ENCODE measurements at regions not wholly inside any gene's neighbourhood (a gene's known extent, or its start where the extent isn't known, plus 50 kb on each side); places are given as distances from the start of the nearest gene placed in this dataset.
"Not testable (repeated sequence)": the region's sequence is repeated elsewhere in the genome, so short reads cannot be mapped to it uniquely, and the experiment has no call there.

DNA sequence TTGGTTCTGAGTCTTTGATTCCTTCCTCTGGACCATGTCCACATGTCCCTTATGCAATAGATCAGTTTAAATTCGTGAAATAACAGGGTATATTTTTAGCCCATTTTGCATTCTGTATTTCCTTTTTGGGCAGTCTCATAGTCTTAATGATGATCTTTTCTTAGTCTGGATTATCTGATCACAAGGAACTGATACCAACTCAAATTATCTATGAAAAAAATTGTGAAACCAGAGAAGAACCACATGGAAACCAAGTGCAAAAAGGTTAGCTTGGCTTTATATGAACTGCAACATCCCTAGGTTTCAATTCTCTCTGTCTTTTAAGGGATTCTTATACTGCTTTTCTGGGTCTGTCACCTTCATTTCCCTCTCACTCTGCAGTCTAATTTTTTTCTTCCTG lies 608.6 kb upstream of the AADAT start:
- DNase-seq (ENCODE audit: low read depth) = no peak

DNA sequence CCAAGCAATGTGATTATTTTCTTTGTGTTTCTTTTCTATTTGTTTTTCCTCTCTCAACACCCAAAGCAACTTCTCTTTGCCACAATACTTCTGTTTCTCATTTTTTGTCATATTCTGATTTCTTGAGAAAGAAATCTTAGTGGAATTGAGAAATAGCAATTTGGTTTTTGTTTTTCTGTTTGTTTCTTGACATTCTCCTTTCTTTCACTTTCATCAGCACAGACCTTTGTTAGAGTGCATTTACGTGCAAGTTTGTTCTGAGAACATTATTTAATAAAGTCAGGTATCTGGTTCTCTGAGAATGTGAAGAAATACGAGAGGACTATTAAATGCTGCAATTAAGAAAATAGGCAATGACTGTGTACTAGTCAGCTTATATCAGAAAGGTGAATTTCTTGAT lies 608.1 kb upstream of the AADAT start:
- DNase-seq (ENCODE audit: low read depth) = no peak

DNA sequence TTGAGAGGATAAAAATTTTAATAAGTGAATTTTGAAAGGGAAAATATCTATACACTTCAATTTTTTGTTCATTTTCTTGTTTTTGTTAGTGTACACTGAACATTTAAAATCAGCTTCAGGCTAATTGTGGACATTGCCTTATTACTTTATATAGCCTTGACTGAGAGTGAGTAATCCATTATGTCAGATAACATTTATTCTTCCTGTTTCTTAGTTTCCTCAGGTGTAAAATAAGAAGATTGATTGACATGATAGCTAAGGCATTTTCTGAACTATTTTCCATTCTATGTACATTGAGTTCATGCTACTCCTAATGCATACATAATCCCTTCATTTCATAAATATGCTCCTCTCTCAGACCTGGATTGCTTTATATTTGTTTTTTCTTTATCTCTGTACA lies 607.3 kb upstream of the AADAT start:
- DNase-seq (ENCODE audit: low read depth) = no peak

DNA sequence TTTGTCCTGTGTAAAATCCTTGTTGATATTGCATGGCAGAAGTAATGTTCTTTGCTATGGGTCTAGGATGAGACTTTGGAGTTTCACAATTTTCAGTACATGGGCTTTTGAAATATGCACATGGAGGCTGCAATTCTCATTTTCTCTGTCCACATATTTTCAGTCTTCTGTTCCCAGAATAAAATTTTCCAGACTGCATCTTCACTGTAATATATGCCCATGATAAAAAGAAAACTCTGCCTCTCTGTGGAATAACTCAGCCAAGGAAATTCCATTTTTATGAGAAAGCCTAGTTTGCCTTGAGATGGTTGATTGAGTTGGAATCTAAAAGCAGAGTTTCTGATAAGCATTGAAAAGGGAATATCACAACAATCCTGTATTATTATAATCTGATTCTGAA lies 601.4 kb upstream of the AADAT start:
- no peak for DNase-seq (ENCODE audit: low read depth)

DNA sequence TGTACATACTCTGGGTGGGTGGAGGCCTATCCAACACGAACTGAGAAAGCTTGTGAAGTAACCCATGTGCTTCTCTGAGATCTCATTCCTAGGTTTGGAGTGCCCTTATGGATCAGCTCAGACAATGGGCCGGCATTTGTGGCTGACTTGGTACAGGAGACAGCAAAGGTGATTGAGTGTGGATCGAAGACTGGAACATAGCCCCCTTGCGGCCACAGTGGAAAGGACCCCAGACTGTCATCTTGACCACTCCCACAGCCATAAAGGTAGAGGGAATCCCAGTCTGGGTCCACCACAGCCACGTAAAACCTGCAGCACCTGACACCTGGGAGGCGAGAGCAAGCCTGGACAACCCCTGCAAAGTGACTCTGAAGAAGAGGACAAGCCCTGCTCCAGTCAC lies 598.0 kb upstream of the AADAT start:
- DNase-seq (ENCODE audit: low read depth) = no peak

DNA sequence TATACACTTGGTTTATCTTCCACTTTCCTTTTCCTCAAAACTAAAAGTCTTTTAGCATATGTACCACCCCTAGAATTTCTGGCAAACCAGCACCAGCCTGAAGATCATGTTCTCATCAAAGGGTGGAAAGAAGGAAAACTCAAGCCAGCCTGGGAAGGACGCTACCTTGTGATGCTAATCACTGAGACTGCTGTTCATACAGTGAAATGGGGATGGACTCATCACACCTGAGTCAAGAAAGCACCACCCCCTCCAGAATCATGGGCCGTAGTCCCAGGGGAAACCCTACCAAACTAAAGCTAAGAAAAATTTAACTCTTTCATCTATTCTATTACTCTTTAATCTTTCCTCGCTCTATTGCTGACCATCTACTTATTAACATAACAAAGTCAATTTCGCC lies 595.9 kb upstream of the AADAT start:
- not testable (repeated sequence) for DNase-seq (ENCODE audit: low read depth)

DNA sequence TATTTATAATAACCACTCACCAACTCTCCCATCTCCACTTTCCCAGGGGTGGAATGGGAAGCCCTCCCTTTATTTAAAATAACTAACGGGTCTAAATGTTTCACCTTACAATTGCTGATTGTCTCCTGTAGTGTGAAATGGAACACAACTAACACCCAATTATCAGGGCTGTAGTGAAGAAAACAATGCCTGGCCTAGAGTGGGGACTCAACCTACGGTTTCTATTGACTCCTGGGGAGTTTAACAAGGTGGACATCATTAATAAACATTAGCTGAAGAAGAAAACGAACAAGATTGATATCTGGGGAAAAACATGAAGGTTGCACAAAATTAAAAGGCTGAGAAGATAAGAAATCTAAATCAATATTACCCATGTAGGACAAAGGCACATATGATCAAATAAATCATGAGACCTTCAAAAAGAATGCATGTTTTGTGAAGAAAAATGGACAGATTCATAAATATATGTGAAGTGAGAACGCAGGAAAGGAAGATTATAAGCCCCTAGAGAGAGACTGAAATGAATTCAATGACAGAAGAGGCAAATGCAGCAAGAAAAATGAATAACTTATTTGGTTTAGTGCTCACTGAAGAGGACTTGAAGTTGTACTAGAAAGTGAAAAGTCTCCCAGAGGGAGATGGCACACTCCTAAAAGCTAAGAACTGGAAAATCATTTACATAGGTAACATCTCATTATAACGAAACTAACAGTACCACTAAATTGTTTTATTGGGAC lies 593.0 kb upstream of the AADAT start:
- DNase-seq (ENCODE audit: low read depth) = no peak

DNA sequence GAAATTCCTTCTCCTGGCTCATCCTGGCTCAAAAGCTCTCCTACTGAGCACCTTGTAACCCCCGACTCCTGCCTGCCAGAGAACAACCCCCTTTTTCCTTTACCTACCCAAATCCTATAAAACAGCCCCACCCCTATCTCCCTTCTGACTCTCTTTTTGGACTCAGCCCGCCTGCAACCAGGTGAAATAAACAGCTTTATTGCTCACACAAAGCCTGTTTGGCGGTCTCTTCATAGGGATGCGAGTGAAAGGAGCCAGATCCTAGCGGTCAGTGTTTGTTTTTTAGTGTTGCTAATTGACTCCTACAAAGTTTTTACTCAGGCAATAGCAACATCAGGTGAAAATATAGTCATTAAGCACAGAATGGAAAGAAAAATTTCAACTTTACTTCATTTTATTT lies 592.3 kb upstream of the AADAT start:
- DNase-seq (ENCODE audit: low read depth) = not testable (repeated sequence)

DNA sequence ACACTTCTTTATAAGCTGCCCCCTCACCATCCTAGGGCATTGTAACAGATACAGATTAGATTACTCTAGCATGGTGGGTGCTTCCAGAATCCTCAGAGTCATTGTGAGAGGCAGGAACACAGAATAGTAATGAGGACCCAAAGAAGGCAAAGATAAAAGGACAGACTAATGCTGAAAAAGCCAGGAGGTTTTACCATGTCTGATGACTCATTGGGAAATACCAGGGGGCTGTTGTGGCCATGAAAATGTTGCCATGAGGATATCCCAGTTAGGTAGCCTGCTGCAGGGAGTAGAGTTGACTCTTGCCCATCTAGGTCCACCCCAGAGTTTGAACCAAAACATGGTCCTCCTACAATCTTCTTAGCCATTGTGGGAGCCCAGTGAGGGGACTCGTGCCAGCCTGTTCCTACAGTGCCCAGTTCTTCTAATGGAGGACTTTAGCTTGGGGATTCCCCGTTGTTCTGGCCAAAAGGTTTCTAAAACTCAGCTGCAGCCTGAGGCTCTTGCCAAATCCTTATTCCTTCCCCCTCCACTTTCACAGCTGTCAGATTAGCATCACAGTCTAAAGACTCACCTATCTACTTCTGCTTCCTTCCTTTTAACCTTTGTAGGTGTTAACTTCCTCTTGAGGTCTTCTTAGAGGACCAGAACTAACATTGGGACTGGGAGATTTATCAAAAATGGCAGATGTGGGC lies 586.0 kb upstream of the AADAT start:
- no peak for DNase-seq (ENCODE audit: low read depth)

DNA sequence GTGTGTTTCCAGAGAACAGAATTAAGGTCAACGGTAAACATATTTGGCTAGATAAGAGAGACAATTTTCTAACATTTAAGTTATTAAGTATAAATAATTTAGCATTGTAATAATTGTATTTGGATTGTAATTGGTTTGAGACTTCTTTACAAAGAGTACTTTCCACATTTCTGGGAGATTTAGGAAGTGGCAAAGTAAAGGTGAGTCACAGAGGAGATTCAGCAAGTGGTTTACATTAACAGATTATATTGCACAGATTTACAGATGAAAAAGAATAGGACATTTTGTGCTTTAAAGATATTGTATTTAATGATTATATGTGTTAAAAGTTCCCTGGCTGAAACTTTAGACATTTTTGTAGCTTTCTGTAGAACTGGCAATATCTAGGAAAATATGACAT lies 584.4 kb upstream of the AADAT start:
- no peak for DNase-seq (ENCODE audit: low read depth)

DNA sequence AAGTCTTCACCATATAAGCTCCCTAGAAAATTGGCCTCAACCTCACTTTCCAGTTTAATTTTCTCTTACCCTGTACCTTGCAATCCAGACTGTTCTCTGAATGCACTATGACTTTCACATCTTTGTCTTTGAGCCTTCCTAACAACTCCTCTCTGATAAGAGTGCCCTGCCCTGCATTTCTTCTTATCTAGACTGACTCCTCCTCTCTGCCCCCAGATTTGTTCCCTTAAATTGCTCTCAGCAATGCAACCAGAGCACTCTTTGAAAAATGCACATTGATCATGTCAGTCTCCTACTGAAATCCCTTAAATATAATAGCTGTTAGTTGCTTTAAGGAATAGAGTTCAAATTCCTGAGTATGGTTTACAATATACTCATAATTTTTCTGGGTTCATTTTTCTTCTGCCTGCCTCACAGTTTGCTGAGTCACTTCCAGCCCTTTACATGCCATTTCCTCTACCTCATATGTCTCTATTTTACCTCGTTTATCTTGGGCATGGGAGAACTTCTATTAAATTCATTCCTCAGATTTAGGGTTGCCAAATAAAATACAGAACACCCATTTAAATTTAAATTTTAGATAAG lies 582.7 kb upstream of the AADAT start:
- DNase-seq (ENCODE audit: low read depth) = no peak

DNA sequence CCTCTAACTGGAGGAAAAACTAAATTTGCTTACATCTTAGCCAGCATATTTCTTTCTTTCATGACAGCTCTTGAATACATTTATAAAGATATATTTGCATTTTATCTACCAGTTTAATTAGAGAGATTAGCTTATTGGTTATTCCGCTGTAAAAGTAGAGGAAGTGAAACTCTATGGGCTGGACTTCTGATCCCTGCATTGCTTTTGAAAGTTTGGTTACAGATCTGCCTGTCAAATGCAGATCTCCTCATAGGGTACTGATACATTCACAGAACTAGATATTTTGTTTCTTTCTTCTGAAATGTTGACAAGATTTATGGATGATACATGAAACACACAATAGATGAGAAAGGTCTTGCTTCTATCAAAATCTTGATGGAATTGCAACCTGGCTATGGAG lies 581.4 kb upstream of the AADAT start:
- DNase-seq (ENCODE audit: low read depth) = no peak

DNA sequence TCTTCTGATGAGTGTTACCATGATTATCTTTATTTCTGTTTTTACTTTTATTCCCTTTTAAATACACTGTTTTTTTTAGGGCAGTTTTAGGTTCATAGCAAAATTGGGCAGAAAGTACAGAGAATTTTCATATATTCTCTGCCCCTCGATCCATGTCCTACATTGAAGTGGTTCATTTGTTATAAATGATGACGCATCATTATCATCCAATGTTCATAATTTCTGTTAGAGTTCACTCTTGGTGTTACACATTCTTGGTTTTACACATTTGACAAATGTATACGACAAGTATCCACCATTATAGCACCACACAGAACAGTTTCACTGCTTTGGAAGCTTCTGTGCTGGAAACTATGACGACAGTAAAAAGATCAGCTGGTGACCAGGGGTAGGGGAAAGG lies 578.1 kb upstream of the AADAT start:
- no peak for DNase-seq (ENCODE audit: low read depth)

DNA sequence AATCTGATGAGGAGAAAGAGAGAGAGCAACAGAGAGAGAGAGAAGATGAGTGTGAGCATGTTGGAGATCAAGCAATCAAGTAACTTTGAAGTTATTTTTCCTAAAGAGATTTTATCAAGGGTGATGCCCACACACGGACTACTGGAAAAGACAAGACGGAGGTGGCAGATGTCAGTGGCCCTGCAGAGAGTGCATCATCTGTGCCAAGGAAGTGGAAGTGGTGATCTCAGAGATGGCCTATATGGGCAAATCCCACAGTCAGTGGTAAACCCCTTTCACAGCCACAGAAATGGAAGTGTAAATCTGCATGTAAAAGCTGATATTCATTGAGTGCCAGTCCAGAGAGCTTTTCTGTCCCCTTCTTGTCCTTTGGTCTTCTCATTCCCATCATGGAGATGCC lies 577.2 kb upstream of the AADAT start:
- DNase-seq (ENCODE audit: low read depth) = no peak

DNA sequence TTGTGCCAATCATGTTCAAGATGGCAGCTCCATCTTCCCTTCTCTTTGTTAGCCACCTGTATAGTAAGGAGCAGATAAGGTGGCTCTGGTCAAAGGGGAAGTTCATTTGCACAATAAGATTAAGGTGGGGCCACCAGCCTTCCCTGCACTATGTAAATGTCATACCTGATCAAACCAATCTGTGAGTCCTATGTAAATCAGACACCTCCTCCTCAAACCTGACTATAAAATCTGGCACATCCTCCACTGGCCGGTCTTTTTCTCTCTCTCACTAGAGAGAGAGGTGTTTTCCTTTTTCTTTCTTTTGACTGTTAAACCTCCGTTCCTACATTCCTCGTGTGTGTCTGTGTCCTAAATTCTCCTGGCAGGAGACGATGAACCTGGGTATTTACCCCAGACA lies 572.5 kb upstream of the AADAT start:
- no peak for DNase-seq (ENCODE audit: low read depth)

DNA sequence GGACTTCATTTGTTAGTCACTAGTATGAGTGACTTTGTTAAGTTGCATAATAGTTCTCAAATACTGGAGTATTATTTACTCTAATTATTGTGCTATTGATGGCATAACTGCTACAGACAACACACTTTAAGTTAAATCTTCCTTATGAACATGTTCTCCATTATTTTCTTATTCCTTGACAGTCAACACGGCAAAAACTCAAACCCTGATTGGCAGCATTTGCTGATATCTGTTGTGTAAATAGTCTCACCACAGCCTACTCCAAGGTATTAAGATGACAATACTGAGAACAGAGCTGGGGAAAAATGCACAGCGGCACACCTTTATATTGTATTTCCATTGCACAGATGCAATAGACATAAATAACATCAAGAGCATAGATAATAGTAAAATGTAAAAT lies 568.0 kb upstream of the AADAT start:
- DNase-seq (ENCODE audit: low read depth) = no peak

DNA sequence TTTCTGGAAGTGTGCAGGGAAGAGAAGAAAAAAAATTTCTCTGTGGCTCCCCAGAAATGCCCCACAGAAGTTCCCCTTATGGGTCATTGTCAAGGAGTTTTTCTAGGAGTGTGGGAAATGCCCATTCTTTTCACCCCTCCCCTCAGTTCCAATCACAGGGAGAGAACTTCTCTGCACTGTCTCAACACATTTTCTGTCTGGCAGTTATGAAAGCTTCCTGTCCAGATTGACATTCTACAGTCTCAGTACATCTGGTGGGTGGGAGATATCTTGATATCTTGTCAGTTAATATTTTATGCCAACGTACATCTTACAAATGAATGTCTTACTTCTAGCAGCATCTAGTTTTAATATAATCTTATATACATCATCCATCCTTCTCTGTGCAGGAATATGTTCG lies 566.8 kb upstream of the AADAT start:
- DNase-seq (ENCODE audit: low read depth) = no peak

DNA sequence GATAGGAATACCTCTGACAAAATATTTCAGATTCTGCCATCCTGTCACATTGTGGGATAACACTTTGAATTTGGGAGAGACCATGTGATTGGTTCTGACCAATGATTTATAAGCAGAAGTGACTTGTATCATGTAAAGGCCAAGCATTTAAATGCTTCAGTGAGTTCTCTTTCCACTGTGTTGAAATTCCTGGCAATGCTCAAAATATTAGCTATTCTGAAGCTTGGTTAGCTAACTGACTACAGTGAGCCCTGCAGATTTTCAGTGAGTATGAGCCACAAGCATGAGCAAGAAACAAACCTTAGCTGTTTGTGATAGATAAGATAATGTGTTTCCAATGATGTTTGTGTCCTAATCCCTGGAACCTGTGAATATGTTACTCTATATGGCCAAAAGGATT lies 562.8 kb upstream of the AADAT start:
- DNase-seq (ENCODE audit: low read depth) = no peak

DNA sequence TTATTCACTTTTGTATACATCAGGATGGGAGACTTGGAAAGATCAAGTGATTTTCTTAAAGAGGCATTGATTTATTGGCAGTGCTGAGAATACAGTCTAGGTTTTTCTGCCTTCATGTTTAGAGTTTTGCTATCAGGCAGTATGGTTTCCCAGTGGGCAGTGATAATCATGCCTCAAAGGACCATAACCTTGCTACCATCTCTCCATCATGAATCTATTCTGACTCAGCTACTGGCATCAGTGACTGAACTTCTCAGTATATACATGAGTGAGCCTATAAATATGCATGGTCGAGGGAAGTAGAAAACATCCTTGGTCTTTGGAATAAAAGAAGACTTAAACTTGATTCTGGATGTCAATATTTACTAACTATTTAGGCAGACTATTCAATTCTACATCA lies 562.0 kb upstream of the AADAT start:
- no peak for DNase-seq (ENCODE audit: low read depth)

DNA sequence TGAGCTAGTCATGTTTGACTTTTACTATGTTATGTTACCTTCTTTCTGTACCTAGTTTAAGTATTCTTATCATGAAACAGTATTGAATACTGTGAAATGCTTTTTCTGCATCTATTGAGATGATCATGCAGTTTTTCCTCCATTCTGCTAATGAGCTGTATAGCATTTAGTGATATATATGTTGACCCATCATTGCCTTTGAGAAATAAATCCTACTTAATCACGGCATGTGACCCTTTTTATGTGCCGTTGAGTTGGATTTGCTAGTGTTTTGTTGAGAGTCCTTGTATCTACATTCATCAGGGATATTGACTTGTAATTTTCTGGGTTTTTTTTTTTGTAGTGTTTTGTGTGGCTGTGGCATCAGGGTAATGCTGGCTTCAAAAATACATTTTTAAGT lies 537.7 kb upstream of the AADAT start:
- DNase-seq (ENCODE audit: low read depth) = no peak

DNA sequence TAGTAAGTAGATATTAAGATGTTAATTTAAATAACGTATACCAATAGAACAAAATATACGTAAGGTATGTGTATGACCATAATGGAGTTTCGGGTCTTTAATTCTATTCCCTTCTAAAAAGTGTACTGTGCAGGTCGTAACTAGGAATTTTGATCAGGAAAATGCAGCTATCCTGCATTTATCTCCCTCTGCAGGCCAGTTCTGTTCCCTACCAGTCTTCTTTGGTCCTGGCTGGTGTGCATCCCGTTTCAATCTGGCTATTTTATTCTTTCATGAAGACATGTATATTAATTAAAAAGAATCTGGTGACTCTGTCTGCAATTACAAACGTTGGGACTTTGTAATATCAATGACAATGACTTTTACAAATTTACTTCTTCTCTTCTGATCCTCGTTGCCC lies 534.1 kb upstream of the AADAT start:
- DNase-seq (ENCODE audit: low read depth) = no peak

DNA sequence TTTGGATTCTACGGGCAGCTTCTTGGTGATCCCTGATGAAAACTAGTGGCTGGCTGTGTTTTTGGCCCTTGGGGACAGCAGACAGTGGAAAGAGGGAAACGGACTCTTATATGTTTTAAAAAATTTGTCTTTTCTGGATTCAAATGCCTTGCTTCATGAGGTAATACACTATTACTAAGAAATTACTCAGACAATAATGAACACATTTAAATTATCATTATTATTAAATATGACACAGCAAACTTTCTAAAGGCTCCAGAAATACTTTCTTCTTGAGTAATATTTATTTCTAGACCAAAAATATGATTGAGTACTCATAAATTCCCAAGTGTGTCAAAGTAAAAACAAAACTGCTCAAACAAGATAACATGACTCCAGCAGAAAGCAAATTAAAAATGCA lies 520.7 kb upstream of the AADAT start:
- DNase-seq (ENCODE audit: low read depth) = no peak

DNA sequence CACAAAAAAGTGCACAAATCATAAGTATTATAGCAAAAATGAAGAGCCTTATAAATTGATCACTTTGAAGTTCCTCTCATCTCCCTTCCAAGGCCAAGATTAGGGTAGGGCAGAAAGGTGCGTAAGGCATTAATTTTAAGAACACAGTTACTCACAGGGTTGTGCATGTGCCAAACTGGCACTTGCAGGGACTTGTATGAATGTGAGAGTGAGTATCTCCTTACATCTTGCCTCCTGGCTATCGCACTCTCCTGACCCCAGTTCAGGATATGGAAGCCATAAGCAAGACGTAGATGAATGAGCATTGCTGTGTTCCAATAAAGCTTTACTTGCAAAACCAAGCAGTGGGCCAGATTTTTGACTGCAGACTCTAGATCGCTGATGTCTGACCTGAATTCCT lies 510.1 kb upstream of the AADAT start:
- DNase-seq (ENCODE audit: low read depth) = no peak

DNA sequence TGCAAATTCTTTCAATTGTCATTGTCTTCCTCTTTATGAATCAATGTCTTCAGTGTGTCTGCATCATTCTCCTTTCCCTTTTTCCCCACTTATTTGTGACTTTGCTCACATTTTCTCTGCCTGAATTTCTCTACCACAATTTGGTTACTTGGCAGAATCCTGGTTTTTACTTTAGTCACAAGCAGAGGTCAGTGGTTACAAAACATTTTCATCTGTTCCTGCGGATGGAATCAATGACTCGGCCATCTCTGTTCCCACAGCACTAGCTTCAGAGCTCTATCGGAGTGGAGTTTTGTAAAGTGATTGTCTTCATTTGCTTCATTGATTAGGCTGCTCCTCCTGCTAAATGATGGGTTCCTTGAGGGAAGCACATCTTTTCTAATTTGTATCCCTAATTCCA lies 501.3 kb upstream of the AADAT start:
- no peak for DNase-seq (ENCODE audit: low read depth)

Data from non-pigmented ciliary epithelial cell (primary cell).